ENCODE measurements at regions not wholly inside any gene's neighbourhood (a gene's known extent, or its start where the extent isn't known, plus 50 kb on each side); places are given as distances from the start of the nearest gene placed in this dataset.

DNA sequence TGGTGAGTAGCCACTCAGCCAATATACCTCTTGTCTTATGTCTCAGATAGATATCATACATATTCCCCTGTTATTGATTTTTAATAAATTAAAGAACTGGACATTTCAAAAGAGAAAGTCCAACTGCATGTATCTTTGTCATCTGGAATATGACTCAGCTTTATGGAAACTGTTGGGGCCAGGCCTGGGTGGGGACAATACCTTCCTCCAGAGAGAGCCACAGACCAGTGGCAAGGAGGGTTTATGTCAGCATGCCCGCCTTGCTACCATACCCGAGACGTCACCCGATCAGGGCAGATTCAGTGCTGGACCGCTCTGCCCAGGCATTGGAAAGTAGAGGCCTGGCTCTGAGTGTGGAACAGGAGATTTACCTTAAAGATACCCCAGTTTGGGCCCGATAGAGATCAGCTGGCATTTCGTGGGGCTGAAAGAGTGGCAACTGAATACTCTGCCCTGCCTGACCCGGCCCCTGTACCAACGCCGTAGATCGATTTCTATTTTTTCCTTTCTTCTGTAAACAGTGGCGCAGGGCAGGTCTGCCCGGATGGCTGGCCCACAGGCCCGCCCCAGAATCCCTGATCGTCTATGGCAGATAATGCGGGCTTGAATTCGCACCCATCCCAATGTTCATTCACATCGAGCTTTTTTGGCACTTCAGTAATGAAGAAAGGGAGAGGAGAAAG, 158.6 kb downstream of the SALL1 start:
- Histone ChIP-seq H3K36me3 (no peaks in the 10 kb centered on the region), H3K4me3 (no peak overlapping the region), H3K27me3 (no peaks in the 10 kb centered on the region), H3K4me1 (peaks cover 0 to 15% (median 0%) of the 10 kb centered on the region in 4 donors), H3K9me3 (no peaks in the 10 kb centered on the region), H3K27ac (no peak overlapping the region)
- TF ChIP-seq, protein P1, sequence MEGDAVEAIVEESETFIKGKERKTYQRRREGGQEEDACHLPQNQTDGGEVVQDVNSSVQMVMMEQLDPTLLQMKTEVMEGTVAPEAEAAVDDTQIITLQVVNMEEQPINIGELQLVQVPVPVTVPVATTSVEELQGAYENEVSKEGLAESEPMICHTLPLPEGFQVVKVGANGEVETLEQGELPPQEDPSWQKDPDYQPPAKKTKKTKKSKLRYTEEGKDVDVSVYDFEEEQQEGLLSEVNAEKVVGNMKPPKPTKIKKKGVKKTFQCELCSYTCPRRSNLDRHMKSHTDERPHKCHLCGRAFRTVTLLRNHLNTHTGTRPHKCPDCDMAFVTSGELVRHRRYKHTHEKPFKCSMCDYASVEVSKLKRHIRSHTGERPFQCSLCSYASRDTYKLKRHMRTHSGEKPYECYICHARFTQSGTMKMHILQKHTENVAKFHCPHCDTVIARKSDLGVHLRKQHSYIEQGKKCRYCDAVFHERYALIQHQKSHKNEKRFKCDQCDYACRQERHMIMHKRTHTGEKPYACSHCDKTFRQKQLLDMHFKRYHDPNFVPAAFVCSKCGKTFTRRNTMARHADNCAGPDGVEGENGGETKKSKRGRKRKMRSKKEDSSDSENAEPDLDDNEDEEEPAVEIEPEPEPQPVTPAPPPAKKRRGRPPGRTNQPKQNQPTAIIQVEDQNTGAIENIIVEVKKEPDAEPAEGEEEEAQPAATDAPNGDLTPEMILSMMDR (IDR thresholded peaks at IDR 0.05): no peak
- TF ChIP-seq EP300 (IDR thresholded peaks at IDR 0.05) (no peak), POLR2A (IDR thresholded peaks at IDR 0.05) (no peak)
- WGBS, 2 donors: 84 to 88% methylated on average over 18 of the region's 18 CpGs
- DNase-seq (ENCODE audit: low spot score in 2 of 2): no peak

DNA sequence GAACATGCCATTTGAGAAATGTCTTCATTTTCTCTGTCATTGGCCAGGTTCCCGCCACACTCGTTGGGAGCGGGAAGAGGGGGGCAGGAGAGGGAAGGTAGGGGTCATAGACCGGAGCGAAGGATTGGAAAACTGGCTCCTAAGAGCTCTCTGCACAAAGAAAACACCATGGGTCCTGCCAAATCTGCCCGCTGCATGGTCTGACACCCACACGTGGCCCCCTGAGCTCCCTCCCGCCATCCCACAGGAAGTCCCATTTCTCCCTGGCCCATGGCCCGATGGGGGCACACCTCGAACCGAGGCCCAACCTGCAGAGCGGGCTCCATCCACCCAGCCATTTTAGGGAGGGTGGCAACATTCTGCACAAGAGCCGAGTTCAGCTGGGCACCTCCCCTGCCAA, 159.6 kb downstream of the SALL1 start:
- no peaks in the 10 kb centered on the region for H3K27me3 ChIP-seq
- no peak for TF ChIP-seq EP300 (IDR thresholded peaks at IDR 0.05)
- TF ChIP-seq, protein P1 (IDR thresholded peaks at IDR 0.05): no peak
- no peak for TF ChIP-seq POLR2A (IDR thresholded peaks at IDR 0.05)
- H3K4me1 ChIP-seq: peaks cover 0 to 15% (median 0%) of the 10 kb centered on the region in 4 donors
- H3K9me3 ChIP-seq: peaks cover 0 to 5% (median 0%) of the 10 kb centered on the region in 4 donors
- 71% methylated on average over 9 to 13 of the region's 13 CpGs for WGBS, 2 donors
- H3K27ac ChIP-seq: no peak overlapping the region
- no peak for DNase-seq (ENCODE audit: low spot score in 2 of 2)
- no peak overlapping the region for H3K4me3 ChIP-seq
- no peaks in the 10 kb centered on the region for H3K36me3 ChIP-seq

DNA sequence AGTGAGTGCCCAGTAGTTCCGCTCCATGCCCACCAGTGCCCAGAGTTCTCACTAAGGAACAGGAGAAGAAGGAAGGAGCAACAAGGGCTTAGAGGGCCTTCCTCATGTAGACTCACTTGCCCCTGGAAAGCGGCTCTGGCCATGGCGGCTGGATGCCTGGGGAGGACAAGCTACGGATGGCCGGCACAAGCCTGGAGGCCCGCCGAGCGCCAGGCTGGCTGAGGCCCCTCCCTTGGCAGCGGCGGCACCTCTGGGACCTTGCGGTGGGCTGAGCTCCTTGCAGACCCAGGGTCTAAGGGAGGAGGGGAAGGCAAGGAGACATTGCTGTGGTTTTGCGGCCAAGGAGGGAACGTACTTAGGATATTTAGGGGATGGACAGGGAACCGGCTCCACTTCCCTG, 160.1 kb downstream of the SALL1 start:
- Histone ChIP-seq H3K27me3 (no peaks in the 10 kb centered on the region), H3K9me3 (peaks cover 0 to 10% (median 0%) of the 10 kb centered on the region in 4 donors), H3K4me3 (no peak overlapping the region), H3K36me3 (no peaks in the 10 kb centered on the region), H3K4me1 (peaks cover 0 to 15% (median 0%) of the 10 kb centered on the region in 4 donors), H3K27ac (no peak overlapping the region)
- TF ChIP-seq, protein P1 (IDR thresholded peaks at IDR 0.05): no peak
- TF ChIP-seq POLR2A (IDR thresholded peaks at IDR 0.05): no peak
- TF ChIP-seq EP300 (IDR thresholded peaks at IDR 0.05): no peak
- DNase-seq (ENCODE audit: low spot score in 2 of 2): no peak
- 93% methylated on average over 11 to 14 of the region's 14 CpGs for WGBS, 2 donors

DNA sequence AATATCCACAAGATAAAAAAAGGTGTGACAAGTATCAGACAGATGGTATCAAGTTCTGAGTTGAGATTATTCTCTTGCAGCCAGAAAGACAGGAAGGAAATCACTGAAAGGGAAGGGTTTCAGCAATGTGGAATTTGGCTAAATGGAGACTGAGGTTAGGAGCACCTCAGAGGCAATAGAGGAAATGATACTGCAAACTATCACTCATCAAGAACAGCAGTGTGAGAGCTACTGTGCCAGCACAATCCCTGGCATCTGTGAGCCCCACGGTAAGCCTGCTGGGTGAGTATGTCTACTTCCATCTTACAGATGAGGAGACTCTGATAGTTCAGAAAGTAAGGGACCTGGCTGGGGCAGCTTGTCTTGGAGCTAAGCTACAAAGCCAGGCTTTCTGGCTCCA, 162.0 kb downstream of the SALL1 start:
- 58 to 85% methylated on average over 1 of the region's 1 CpG for WGBS, 2 donors

DNA sequence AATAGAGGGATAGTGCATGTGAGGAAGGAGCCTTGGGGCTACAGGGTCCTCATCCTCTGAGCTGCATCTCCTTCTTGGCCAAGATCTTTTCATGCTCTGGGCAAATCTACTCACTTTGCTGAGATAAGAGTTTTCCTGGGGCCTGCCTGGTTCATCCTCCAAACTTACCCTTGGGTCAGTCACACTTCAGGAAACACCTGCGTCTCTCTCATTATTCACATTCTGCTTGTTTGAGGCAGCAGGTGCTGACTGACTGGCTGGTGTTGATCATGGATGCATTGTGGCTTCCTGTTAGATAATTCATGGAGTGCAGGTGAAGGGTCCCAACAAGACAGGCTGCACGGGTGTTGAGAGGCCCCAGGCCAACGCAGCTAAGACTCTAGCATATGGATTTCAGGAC, 162.6 kb downstream of the SALL1 start:
- 33 to 55% methylated on average over 3 of the region's 3 CpGs for WGBS, 2 donors
- peaks cover 0 to 15% (median 0%) of the 10 kb centered on the region in 4 donors for H3K4me1 ChIP-seq
- H3K36me3 ChIP-seq: no peaks in the 10 kb centered on the region
- no peak overlapping the region for H3K27ac ChIP-seq
- no peak overlapping the region for H3K4me3 ChIP-seq
- H3K27me3 ChIP-seq: no peaks in the 10 kb centered on the region
- TF ChIP-seq POLR2A (IDR thresholded peaks at IDR 0.05) (no peak), EP300 (IDR thresholded peaks at IDR 0.05) (no peak)
- TF ChIP-seq, protein P1 (IDR thresholded peaks at IDR 0.05): no peak
- no peak for DNase-seq (ENCODE audit: low spot score in 2 of 2)
- peaks cover 0 to 10% (median 0%) of the 10 kb centered on the region in 4 donors for H3K9me3 ChIP-seq

More for the DNA sequence above, 162.0 kb downstream of the SALL1 start:
- no peak overlapping the region for H3K27ac ChIP-seq
- TF ChIP-seq EP300 (IDR thresholded peaks at IDR 0.05) (no peak), POLR2A (IDR thresholded peaks at IDR 0.05) (no peak)
- TF ChIP-seq, protein P1 (IDR thresholded peaks at IDR 0.05): no peak
- H3K4me1 ChIP-seq: peaks cover 0 to 15% (median 0%) of the 10 kb centered on the region in 4 donors
- H3K4me3 ChIP-seq: no peak overlapping the region
- no peaks in the 10 kb centered on the region for H3K27me3 ChIP-seq
- DNase-seq (ENCODE audit: low spot score in 2 of 2): no peak
- H3K9me3 ChIP-seq: peaks cover 0 to 10% (median 0%) of the 10 kb centered on the region in 4 donors
- no peaks in the 10 kb centered on the region for H3K36me3 ChIP-seq

Data from tibial nerve (tissue), 4 donors.